Activated T-cell treated with anti-CD3 and anti-CD28 coated beads, Interleukin-2, amount 50 U/mL, for 24 hours (primary cell): ENCODE measurements at regions not wholly inside any gene's neighbourhood (a gene's known extent, or its start where the extent isn't known, plus 50 kb on each side); places are given as distances from the start of the nearest gene placed in this dataset.

Experiments used
- DNase-seq: peaks from one replicate; pipeline ENCODE4 v3.0.0-alpha.2; 2020
- H3K27ac Mint-ChIP-seq: 2 replicates; pipeline ENCODE4 v1.8.0; 2020; ENCODE audit warnings: mild to moderate bottlenecking, mixed read lengths
- H3K27me3 Mint-ChIP-seq: 2 replicates; pipeline ENCODE4 v1.8.0; 2020; ENCODE audit warnings: mixed read lengths
- H3K36me3 Mint-ChIP-seq: 2 replicates; pipeline ENCODE4 v1.8.0; 2020; ENCODE audit warnings: low read depth, mixed read lengths
- H3K4me1 Mint-ChIP-seq: 2 replicates; pipeline ENCODE4 v1.8.0; 2020; ENCODE audit warnings: low read depth, mixed read lengths
- H3K4me3 Mint-ChIP-seq: 2 replicates; pipeline ENCODE4 v1.8.0; 2020; ENCODE audit warnings: mild to moderate bottlenecking, moderate library complexity, mixed read lengths
- H3K9me3 Mint-ChIP-seq: 2 replicates; pipeline ENCODE4 v1.8.0; 2020; ENCODE audit warnings: mixed read lengths

GRCh38 chr6:71529026-71529425 is 240.4 kb downstream of the OGFRL1 start:
- H3K27ac Mint-ChIP-seq: no peak overlapping the region
- H3K4me1 Mint-ChIP-seq: no peaks in the 10 kb centered on the region
- no peak overlapping the region for H3K4me3 Mint-ChIP-seq
- peaks cover 3% of the 10 kb centered on the region for H3K27me3 Mint-ChIP-seq
- no peak for DNase-seq
- H3K9me3 Mint-ChIP-seq: no peaks in the 10 kb centered on the region
- no peaks in the 10 kb centered on the region for H3K36me3 Mint-ChIP-seq

GRCh38 chr6:71529769-71530168 is 241.2 kb downstream of the OGFRL1 start:
- Mint-ChIP-seq H3K4me1 (no peaks in the 10 kb centered on the region), H3K36me3 (no peaks in the 10 kb centered on the region), H3K4me3 (no peak overlapping the region), H3K9me3 (no peaks in the 10 kb centered on the region), H3K27me3 (peaks cover 3% of the 10 kb centered on the region), H3K27ac (no peak overlapping the region)
- no peak for DNase-seq

GRCh38 chr6:71531006-71531405 is 242.4 kb downstream of the OGFRL1 start:
- Mint-ChIP-seq H3K36me3 (no peaks in the 10 kb centered on the region), H3K9me3 (no peaks in the 10 kb centered on the region), H3K27ac (no peak overlapping the region), H3K4me3 (no peak overlapping the region), H3K4me1 (no peaks in the 10 kb centered on the region), H3K27me3 (no peaks in the 10 kb centered on the region)
- no peak for DNase-seq

- Mint-ChIP-seq H3K4me1 (no peaks in the 10 kb centered on the region), H3K27me3 (no peaks in the 10 kb centered on the region), H3K36me3 (no peaks in the 10 kb centered on the region), H3K9me3 (no peaks in the 10 kb centered on the region), H3K4me3 (no peak overlapping the region), H3K27ac (no peak overlapping the region)
- no peak for DNase-seq
These were observed 243.2 kb downstream of the OGFRL1 start for GRCh38 chr6:71531841-71532240.

GRCh38 chr6:71533939-71534379 is 245.3 kb downstream of the OGFRL1 start:
- Mint-ChIP-seq H3K36me3 (no peaks in the 10 kb centered on the region), H3K27me3 (no peaks in the 10 kb centered on the region), H3K4me1 (no peaks in the 10 kb centered on the region), H3K4me3 (no peak overlapping the region), H3K27ac (no peak overlapping the region), H3K9me3 (no peaks in the 10 kb centered on the region)
- no peak for DNase-seq

- DNase-seq: no peak
- H3K4me1 Mint-ChIP-seq: no peaks in the 10 kb centered on the region
- H3K9me3 Mint-ChIP-seq: no peaks in the 10 kb centered on the region
- no peak overlapping the region for H3K27ac Mint-ChIP-seq
- H3K27me3 Mint-ChIP-seq: no peaks in the 10 kb centered on the region
- H3K4me3 Mint-ChIP-seq: no peak overlapping the region
- H3K36me3 Mint-ChIP-seq: no peaks in the 10 kb centered on the region
These were observed 246.3 kb downstream of the OGFRL1 start for GRCh38 chr6:71534921-71535320.

GRCh38 chr6:71537717-71538116 is 249.1 kb downstream of the OGFRL1 start:
- H3K4me3 Mint-ChIP-seq: no peak overlapping the region
- no peak overlapping the region for H3K27ac Mint-ChIP-seq
- no peaks in the 10 kb centered on the region for H3K27me3 Mint-ChIP-seq
- no peaks in the 10 kb centered on the region for H3K9me3 Mint-ChIP-seq
- no peak for DNase-seq
- H3K36me3 Mint-ChIP-seq: no peaks in the 10 kb centered on the region
- H3K4me1 Mint-ChIP-seq: no peaks in the 10 kb centered on the region

- no peaks in the 10 kb centered on the region for H3K9me3 Mint-ChIP-seq
- H3K36me3 Mint-ChIP-seq: no peaks in the 10 kb centered on the region
- no peak overlapping the region for H3K27ac Mint-ChIP-seq
- H3K27me3 Mint-ChIP-seq: no peaks in the 10 kb centered on the region
- DNase-seq: no peak
- no peak overlapping the region for H3K4me3 Mint-ChIP-seq
- no peaks in the 10 kb centered on the region for H3K4me1 Mint-ChIP-seq
These were observed 255.4 kb downstream of the OGFRL1 start for GRCh38 chr6:71544028-71544427.

GRCh38 chr6:71544906-71545305 is 256.3 kb downstream of the OGFRL1 start:
- no peaks in the 10 kb centered on the region for H3K36me3 Mint-ChIP-seq
- H3K4me3 Mint-ChIP-seq: no peak overlapping the region
- no peaks in the 10 kb centered on the region for H3K9me3 Mint-ChIP-seq
- no peaks in the 10 kb centered on the region for H3K4me1 Mint-ChIP-seq
- no peak for DNase-seq
- H3K27me3 Mint-ChIP-seq: no peaks in the 10 kb centered on the region
- no peak overlapping the region for H3K27ac Mint-ChIP-seq

GRCh38 chr6:71545905-71546304 is 257.3 kb downstream of the OGFRL1 start:
- Mint-ChIP-seq H3K9me3 (no peaks in the 10 kb centered on the region), H3K27ac (no peak overlapping the region), H3K4me1 (no peaks in the 10 kb centered on the region), H3K36me3 (no peaks in the 10 kb centered on the region), H3K4me3 (no peak overlapping the region), H3K27me3 (no peaks in the 10 kb centered on the region)
- DNase-seq: no peak

- Mint-ChIP-seq H3K4me1 (no peaks in the 10 kb centered on the region), H3K9me3 (peaks cover 19% of the 10 kb centered on the region)
These were observed 263.2 kb downstream of the OGFRL1 start for GRCh38 chr6:71551798-71552197.

GRCh38 chr6:71556141-71556540 is 267.5 kb downstream of the OGFRL1 start:
- H3K27ac Mint-ChIP-seq: no peak overlapping the region
- H3K4me3 Mint-ChIP-seq: no peak overlapping the region
- no peak for DNase-seq
- H3K9me3 Mint-ChIP-seq: peaks cover 45% of the 10 kb centered on the region
- H3K36me3 Mint-ChIP-seq: no peaks in the 10 kb centered on the region
- no peaks in the 10 kb centered on the region for H3K27me3 Mint-ChIP-seq
- H3K4me1 Mint-ChIP-seq: no peaks in the 10 kb centered on the region

More at GRCh38 chr6:71551798-71552197, 263.2 kb downstream of the OGFRL1 start:
- no peak for DNase-seq
- Mint-ChIP-seq H3K27ac (no peak overlapping the region), H3K36me3 (no peaks in the 10 kb centered on the region), H3K27me3 (no peaks in the 10 kb centered on the region), H3K4me3 (no peak overlapping the region)

- DNase-seq: no peak
- no peaks in the 10 kb centered on the region for H3K27me3 Mint-ChIP-seq
- no peaks in the 10 kb centered on the region for H3K4me1 Mint-ChIP-seq
- H3K36me3 Mint-ChIP-seq: no peaks in the 10 kb centered on the region
- no peak overlapping the region for H3K27ac Mint-ChIP-seq
- peaks cover 45% of the 10 kb centered on the region for H3K9me3 Mint-ChIP-seq
- H3K4me3 Mint-ChIP-seq: no peak overlapping the region
These were observed 270.4 kb downstream of the OGFRL1 start for GRCh38 chr6:71558974-71559373.

- no peak overlapping the region for H3K27ac Mint-ChIP-seq
- DNase-seq: no peak
- H3K4me3 Mint-ChIP-seq: no peak overlapping the region
- H3K9me3 Mint-ChIP-seq: peaks cover 3% of the 10 kb centered on the region
- no peaks in the 10 kb centered on the region for H3K27me3 Mint-ChIP-seq
- no peaks in the 10 kb centered on the region for H3K36me3 Mint-ChIP-seq
- H3K4me1 Mint-ChIP-seq: no peaks in the 10 kb centered on the region
These were observed 279.0 kb downstream of the OGFRL1 start for GRCh38 chr6:71567562-71567961.

GRCh38 chr6:71577766-71578165 is 289.2 kb downstream of the OGFRL1 start:
- Mint-ChIP-seq H3K36me3 (no peaks in the 10 kb centered on the region), H3K27me3 (no peaks in the 10 kb centered on the region), H3K4me1 (no peaks in the 10 kb centered on the region), H3K4me3 (no peak overlapping the region), H3K9me3 (no peaks in the 10 kb centered on the region), H3K27ac (no peak overlapping the region)
- DNase-seq: no peak

GRCh38 chr6:71579902-71580301 is 291.3 kb downstream of the OGFRL1 start:
- H3K4me1 Mint-ChIP-seq: no peaks in the 10 kb centered on the region
- no peaks in the 10 kb centered on the region for H3K27me3 Mint-ChIP-seq
- H3K36me3 Mint-ChIP-seq: no peaks in the 10 kb centered on the region
- no peaks in the 10 kb centered on the region for H3K9me3 Mint-ChIP-seq
- no peak for DNase-seq
- no peak overlapping the region for H3K4me3 Mint-ChIP-seq
- H3K27ac Mint-ChIP-seq: no peak overlapping the region
